Erythroblast (primary cell): ENCODE measurements at regions not wholly inside any gene's neighbourhood (a gene's known extent, or its start where the extent isn't known, plus 50 kb on each side); places are given as distances from the start of the nearest gene placed in this dataset.
"Not testable (repeated sequence)": the region's sequence is repeated elsewhere in the genome, so short reads cannot be mapped to it uniquely, and the experiment has no call there.

Experiments
- DNase-seq, 2 experiments: peaks; one replicate each; lab custom pipeline; 2025; lab: John Stamatoyannopoulos, UW
- GATA1 ChIP-seq: IDR thresholded peaks from 2 replicates; pipeline ENCODE4 v1.6.1; 2011; ENCODE audit warnings: low read depth, mild to moderate bottlenecking, control low read depth, low read length, moderate library complexity
- POLR2A ChIP-seq: IDR thresholded peaks from 2 replicates; pipeline ENCODE4 v1.6.1; 2011; ENCODE audit warnings: mild to moderate bottlenecking, low read length

GRCh38 chr7:96591900-96592676 lies 117.6 kb downstream of the SEM1 start:
- TF ChIP-seq POLR2A (no peak), GATA1 (no peak)
- DNase-seq = no peak

GRCh38 chr7:96591159-96591899 lies 118.3 kb downstream of the SEM1 start:
- TF ChIP-seq POLR2A = no peak
- no peak for TF ChIP-seq GATA1

GRCh38 chr7:96589038-96589437 lies 120.6 kb downstream of the SEM1 start:
- DNase-seq = no peak

More at GRCh38 chr7:96591159-96591899, 118.3 kb downstream of the SEM1 start:
- DNase-seq = no peak

GRCh38 chr7:96579119-96579518 lies 130.5 kb downstream of the SEM1 start:
- DNase-seq = no peak

More at GRCh38 chr7:96589038-96589437, 120.6 kb downstream of the SEM1 start:
- TF ChIP-seq GATA1 = no peak
- TF ChIP-seq POLR2A = no peak

GRCh38 chr7:96578606-96579005 lies 131.0 kb downstream of the SEM1 start:
- no peak for DNase-seq
- TF ChIP-seq GATA1 (no peak), POLR2A (no peak)

More at GRCh38 chr7:96579119-96579518, 130.5 kb downstream of the SEM1 start:
- TF ChIP-seq GATA1 (no peak), POLR2A (no peak)

- TF ChIP-seq POLR2A (no peak), GATA1 (no peak)
- DNase-seq = no peak
Observed at GRCh38 chr7:96563409-96563808, 146.2 kb downstream of the SEM1 start.

GRCh38 chr7:96562966-96563365 lies 146.7 kb downstream of the SEM1 start:
- TF ChIP-seq POLR2A (no peak), GATA1 (no peak)
- DNase-seq = no peak

GRCh38 chr7:96562458-96562857 lies 147.2 kb downstream of the SEM1 start:
- DNase-seq = no peak

GRCh38 chr7:96561892-96562291 lies 147.8 kb downstream of the SEM1 start:
- DNase-seq = no peak

More at GRCh38 chr7:96562458-96562857, 147.2 kb downstream of the SEM1 start:
- TF ChIP-seq POLR2A = no peak
- no peak for TF ChIP-seq GATA1

GRCh38 chr7:96558530-96558929 lies 151.1 kb downstream of the SEM1 start:
- DNase-seq = no peak

More at GRCh38 chr7:96561892-96562291, 147.8 kb downstream of the SEM1 start:
- TF ChIP-seq POLR2A (no peak), GATA1 (no peak)

GRCh38 chr7:96558093-96558492 lies 151.6 kb downstream of the SEM1 start:
- TF ChIP-seq POLR2A (no peak), GATA1 (no peak)
- DNase-seq = no peak

More at GRCh38 chr7:96558530-96558929, 151.1 kb downstream of the SEM1 start:
- no peak for TF ChIP-seq GATA1
- TF ChIP-seq POLR2A = no peak

- DNase-seq = not testable (repeated sequence)
Observed at GRCh38 chr7:96557598-96557997, 152.0 kb downstream of the SEM1 start.

- no peak for DNase-seq
- TF ChIP-seq POLR2A (no peak), GATA1 (no peak)
Observed at GRCh38 chr7:96548664-96549063, 161.0 kb downstream of the SEM1 start.

GRCh38 chr7:96547371-96547811 lies 162.3 kb downstream of the SEM1 start:
- DNase-seq = no peak
- TF ChIP-seq GATA1 (no peak), POLR2A (no peak)
